Glutamatergic neuron (in vitro differentiated cells): ENCODE measurements at regions not wholly inside any gene's neighbourhood (a gene's known extent, or its start where the extent isn't known, plus 50 kb on each side); places are given as distances from the start of the nearest gene placed in this dataset.

ENCODE experiments used
- DNase-seq: peaks from one replicate; pipeline ENCODE4 v3.0.0; 2022
- H3K27ac Mint-ChIP-seq: one replicate; pipeline ENCODE4 v1.8.0; 2020; ENCODE audit warnings: mild to moderate bottlenecking, mixed read lengths, inconsistent platforms; ENCODE audit not compliant: unreplicated experiment
- H3K27me3 Mint-ChIP-seq: one replicate; pipeline ENCODE4 v1.8.0; 2020; ENCODE audit warnings: mild to moderate bottlenecking, moderate library complexity, mixed read lengths, inconsistent platforms; ENCODE audit not compliant: unreplicated experiment
- H3K36me3 Mint-ChIP-seq: one replicate; pipeline ENCODE4 v1.8.0; 2020; ENCODE audit warnings: mild to moderate bottlenecking, mixed read lengths, inconsistent platforms; ENCODE audit not compliant: unreplicated experiment
- H3K4me1 Mint-ChIP-seq: one replicate; pipeline ENCODE4 v1.8.0; 2020; ENCODE audit warnings: mild to moderate bottlenecking, low read depth, mixed read lengths, inconsistent platforms; ENCODE audit not compliant: unreplicated experiment
- H3K4me3 Mint-ChIP-seq: one replicate; pipeline ENCODE4 v1.8.0; 2020; ENCODE audit warnings: mild to moderate bottlenecking, mixed read lengths, inconsistent platforms; ENCODE audit not compliant: unreplicated experiment
- H3K9me3 Mint-ChIP-seq: one replicate; pipeline ENCODE4 v1.8.0; 2020; ENCODE audit warnings: mild to moderate bottlenecking, moderate library complexity, mixed read lengths, inconsistent platforms; ENCODE audit not compliant: unreplicated experiment
- CTCF ChIP-seq: fragments of 200-600 bp; sonication (generic); IDR thresholded peaks from one replicate; pipeline ENCODE4 v1.5.0; 2021; ENCODE audit not compliant: partially characterized antibody, unreplicated experiment

- Mint-ChIP-seq H3K4me1 (no peaks in the 10 kb centered on the region), H3K27ac (no peak overlapping the region), H3K4me3 (no peak overlapping the region), H3K36me3 (peaks cover 3% of the 10 kb centered on the region), H3K9me3 (no peaks in the 10 kb centered on the region), H3K27me3 (peaks cover 1% of the 10 kb centered on the region)
- no peak for DNase-seq
- TF ChIP-seq CTCF: no peak
These were observed 293.0 kb downstream of the GRB14 start for GRCh38 chr2:164328310-164328709.

GRCh38 chr2:164323978-164324377, 297.3 kb downstream of the GRB14 start:
- no peak overlapping the region for H3K4me3 Mint-ChIP-seq
- H3K36me3 Mint-ChIP-seq: peaks cover 10% of the 10 kb centered on the region
- DNase-seq: no peak
- H3K27me3 Mint-ChIP-seq: peaks cover 1% of the 10 kb centered on the region
- peaks cover 2% of the 10 kb centered on the region for H3K9me3 Mint-ChIP-seq
- no peaks in the 10 kb centered on the region for H3K4me1 Mint-ChIP-seq
- no peak for TF ChIP-seq CTCF
- H3K27ac Mint-ChIP-seq: no peak overlapping the region

- no peaks in the 10 kb centered on the region for H3K9me3 Mint-ChIP-seq
- no peak overlapping the region for H3K27ac Mint-ChIP-seq
- H3K4me3 Mint-ChIP-seq: no peak overlapping the region
- H3K27me3 Mint-ChIP-seq: no peaks in the 10 kb centered on the region
- H3K36me3 Mint-ChIP-seq: no peaks in the 10 kb centered on the region
- TF ChIP-seq CTCF: no peak
- H3K4me1 Mint-ChIP-seq: no peaks in the 10 kb centered on the region
- no peak for DNase-seq
These were observed 307.1 kb downstream of the GRB14 start for GRCh38 chr2:164314148-164314547.

- Mint-ChIP-seq H3K9me3 (peaks cover 1% of the 10 kb centered on the region), H3K4me3 (no peak overlapping the region), H3K27me3 (no peaks in the 10 kb centered on the region), H3K4me1 (no peaks in the 10 kb centered on the region), H3K27ac (no peak overlapping the region), H3K36me3 (no peaks in the 10 kb centered on the region)
- no peak for DNase-seq
- TF ChIP-seq CTCF: no peak
These were observed 314.4 kb downstream of the GRB14 start for GRCh38 chr2:164306872-164307271.

- no peak for DNase-seq
- Mint-ChIP-seq H3K27ac (no peak overlapping the region), H3K9me3 (peaks cover 1% of the 10 kb centered on the region), H3K4me3 (no peak overlapping the region), H3K4me1 (no peaks in the 10 kb centered on the region), H3K27me3 (no peaks in the 10 kb centered on the region), H3K36me3 (no peaks in the 10 kb centered on the region)
- TF ChIP-seq CTCF: no peak
These were observed 318.5 kb downstream of the GRB14 start for GRCh38 chr2:164302786-164303185.
